GM12864 (cell line): ENCODE measurements at regions not wholly inside any gene's neighbourhood (a gene's known extent, or its start where the extent isn't known, plus 50 kb on each side); places are given as distances from the start of the nearest gene placed in this dataset.

ENCODE experiments used
- DNase-seq: peaks from one replicate; pipeline ENCODE4 v3.0.0-alpha.2; 2011; ENCODE audit warnings: low read depth
- H3K4me3 ChIP-seq: 2 replicates; pipeline ENCODE4 v1.5.1; 2011; ENCODE audit warnings: mild to moderate bottlenecking, low read depth, low read length, control low read depth
- TF ChIP-seq, protein P1 (sequence below): IDR thresholded peaks from 2 replicates; pipeline ENCODE4 v1.5.1; 2011; ENCODE audit warnings: low read depth, mild to moderate bottlenecking, moderate library complexity, low read length, control low read depth, inconsistent platforms; ENCODE audit errors: missing control alignments

DNA sequence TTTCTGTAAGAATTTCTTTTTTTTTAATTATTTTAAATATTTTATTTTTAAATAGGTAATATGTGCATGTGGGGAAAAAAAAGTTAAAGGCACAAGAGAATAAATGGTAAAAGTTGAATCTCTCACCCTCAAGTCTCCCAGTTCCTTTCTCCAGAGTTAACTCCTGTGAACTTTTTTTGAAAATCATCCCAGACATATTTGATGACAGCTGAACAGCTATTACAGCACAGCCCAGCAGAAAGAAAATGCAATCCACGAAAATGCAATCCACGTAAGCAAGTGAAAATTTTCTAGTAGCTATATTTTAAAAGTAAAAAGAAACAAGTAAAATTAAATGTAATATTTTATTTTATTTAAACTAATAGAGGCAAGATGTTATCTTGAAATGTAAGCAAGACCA is 310.0 kb upstream of the RUNX1 start:
- DNase-seq: no peak
- TF ChIP-seq, protein P1, sequence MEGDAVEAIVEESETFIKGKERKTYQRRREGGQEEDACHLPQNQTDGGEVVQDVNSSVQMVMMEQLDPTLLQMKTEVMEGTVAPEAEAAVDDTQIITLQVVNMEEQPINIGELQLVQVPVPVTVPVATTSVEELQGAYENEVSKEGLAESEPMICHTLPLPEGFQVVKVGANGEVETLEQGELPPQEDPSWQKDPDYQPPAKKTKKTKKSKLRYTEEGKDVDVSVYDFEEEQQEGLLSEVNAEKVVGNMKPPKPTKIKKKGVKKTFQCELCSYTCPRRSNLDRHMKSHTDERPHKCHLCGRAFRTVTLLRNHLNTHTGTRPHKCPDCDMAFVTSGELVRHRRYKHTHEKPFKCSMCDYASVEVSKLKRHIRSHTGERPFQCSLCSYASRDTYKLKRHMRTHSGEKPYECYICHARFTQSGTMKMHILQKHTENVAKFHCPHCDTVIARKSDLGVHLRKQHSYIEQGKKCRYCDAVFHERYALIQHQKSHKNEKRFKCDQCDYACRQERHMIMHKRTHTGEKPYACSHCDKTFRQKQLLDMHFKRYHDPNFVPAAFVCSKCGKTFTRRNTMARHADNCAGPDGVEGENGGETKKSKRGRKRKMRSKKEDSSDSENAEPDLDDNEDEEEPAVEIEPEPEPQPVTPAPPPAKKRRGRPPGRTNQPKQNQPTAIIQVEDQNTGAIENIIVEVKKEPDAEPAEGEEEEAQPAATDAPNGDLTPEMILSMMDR: no peak
- H3K4me3 ChIP-seq: no peak overlapping the region

DNA sequence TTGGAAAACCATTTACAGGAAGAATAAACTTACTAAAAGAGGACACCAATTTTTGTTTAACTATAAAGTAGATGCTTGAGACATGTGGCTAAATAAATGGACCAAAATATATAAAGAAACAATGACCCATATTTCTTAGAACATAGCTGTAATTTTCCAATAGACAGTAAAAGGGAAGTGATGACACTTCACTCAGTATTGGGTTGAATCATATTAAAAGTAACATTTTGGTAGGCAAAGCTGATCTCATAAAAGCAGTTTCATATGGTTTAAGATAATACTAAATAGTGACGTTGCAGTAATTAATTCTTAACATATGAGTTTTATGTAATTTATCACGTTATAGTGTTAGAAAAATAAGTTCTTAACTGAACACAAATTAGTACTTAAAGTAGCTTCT is 308.9 kb upstream of the RUNX1 start:
- TF ChIP-seq, protein P1: no peak
- no peak overlapping the region for H3K4me3 ChIP-seq
- DNase-seq: no peak

DNA sequence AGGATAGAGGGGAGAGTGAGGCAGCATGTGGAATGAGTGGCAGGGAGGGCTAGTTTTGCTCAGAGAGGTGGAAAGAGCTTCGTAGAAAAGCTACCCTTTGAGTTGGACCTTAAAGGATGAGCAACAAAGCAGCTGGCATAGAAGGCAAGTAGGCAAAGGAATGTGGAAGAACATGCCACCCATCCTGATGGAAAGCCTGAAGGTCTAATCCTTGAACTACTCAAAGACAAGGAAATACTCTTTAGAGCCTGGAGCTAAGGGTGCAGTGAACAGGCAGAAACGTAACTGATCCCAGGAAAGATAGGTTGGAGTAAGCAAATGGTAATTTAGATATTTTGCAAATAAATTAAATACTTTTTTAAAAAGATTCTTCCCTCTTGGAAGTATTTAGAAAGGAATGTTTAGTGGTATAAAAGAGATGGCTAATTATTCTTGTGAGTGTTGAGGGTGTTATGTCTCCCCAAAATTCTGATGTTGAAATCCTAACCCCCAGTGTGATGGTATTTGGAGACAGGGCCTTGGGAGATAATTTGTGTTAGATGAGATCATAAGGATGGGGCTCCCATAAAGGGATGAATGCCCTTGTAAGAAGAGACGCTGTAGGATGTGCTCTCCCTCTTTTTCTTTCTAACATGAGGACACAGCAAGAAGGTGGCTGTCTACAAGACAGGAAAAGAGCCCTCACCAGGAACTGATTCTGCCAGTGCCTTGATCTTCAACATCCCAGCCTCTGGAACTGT is 308.1 kb upstream of the RUNX1 start:
- TF ChIP-seq, protein P1: no peak
- no peak overlapping the region for H3K4me3 ChIP-seq
- no peak for DNase-seq

DNA sequence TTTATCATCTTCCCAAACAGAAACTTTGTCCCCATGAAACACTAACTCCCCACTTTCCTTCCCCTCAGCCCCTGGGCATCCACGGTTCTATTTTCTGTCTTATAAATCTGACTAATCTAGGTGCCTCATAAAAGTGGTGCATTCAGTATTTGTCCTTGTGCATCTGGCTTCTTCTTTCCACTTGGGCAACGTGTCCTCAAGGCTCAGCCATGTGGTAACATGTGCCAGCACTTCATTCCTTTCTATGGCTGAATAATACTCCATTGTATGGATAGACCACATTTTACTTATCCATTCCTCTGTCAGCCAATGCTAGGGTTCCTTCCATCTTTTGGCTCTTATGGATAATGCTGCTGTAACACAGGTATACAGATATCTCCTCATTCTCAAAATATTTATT is 305.0 kb upstream of the RUNX1 start:
- no peak for DNase-seq
- H3K4me3 ChIP-seq: no peak overlapping the region
- TF ChIP-seq, protein P1: no peak

DNA sequence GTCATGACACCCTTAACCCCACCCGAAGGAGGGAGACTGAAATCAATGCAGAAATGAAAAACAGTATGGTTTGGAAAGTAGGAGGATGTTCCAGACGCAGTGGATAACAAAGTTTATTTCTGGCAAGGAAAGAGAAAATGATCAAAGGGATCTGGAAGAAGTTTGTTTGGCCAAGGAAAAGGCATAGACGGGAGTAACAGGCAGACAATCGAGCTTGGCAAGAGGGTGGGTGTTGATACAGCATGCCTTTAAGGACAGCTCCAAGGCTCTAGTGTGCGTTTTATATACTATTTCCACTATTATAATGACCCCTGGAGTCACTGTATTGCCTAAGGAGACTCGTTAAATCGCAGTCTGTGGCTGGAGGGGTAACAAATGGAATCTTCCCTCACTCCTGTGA is 303.7 kb upstream of the RUNX1 start:
- TF ChIP-seq, protein P1: no peak
- DNase-seq: no peak
- H3K4me3 ChIP-seq: no peak overlapping the region

DNA sequence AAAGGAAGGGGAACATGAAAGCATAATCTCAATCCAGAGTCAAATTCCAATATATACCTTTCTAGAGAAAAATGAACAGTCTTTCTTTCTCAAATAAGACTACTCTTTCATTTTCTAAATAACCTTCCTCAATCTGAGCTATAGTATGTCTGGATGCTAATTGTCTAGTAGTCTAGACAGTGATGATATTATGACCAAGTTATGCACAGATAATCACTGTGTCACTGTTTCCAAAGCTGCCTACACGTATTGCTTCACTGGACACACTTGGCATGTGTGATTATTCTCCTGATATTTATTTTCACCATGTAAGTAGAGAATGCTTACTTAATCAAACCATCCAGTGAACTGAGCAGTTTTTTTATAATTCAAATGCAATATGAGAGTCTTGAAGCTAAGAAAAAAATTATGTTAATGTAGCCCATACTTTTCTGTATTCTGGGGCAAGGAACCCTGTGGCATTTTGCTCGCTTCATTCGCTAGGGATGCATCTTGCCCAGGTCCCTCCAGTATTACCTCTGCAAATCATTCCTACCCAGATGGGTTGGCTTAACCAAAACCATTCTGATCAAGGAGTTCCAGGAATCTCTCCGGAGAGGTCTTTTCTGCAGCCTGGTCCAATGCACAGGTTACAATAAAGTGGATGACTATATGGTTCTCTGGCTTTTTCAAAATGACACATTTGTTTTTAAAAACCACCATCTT is 303.1 kb upstream of the RUNX1 start:
- DNase-seq: no peak
- TF ChIP-seq, protein P1: no peak
- H3K4me3 ChIP-seq: no peak overlapping the region
